OCI-LY1 (cell line): ENCODE measurements at regions not wholly inside any gene's neighbourhood (a gene's known extent, or its start where the extent isn't known, plus 50 kb on each side); places are given as distances from the start of the nearest gene placed in this dataset.
A peak's percentile ranks its signal among the peaks of the same experiment; 100 is the strongest.

ENCODE experiments used
- H2AFZ ChIP-seq: fragments of 200-600 bp; sonication (generic), shearing (Covaris generic); 2 replicates; pipeline ENCODE4 v1.6.0; 2014; ENCODE audit warnings: antibody characterized with exemption, mild to moderate bottlenecking, low read length
- H3F3A ChIP-seq: fragments of 200-600 bp; sonication (generic), shearing (Covaris generic); 2 replicates; pipeline ENCODE4 v1.6.0; 2014; ENCODE audit warnings: mild to moderate bottlenecking, antibody characterized with exemption, low read length, moderate library complexity; ENCODE audit not compliant: insufficient read depth
- H3K27ac ChIP-seq: fragments of 200-600 bp; sonication (generic); 2 replicates; pipeline ENCODE4 v1.5.1; 2014; ENCODE audit warnings: low read length, mixed run types, mild to moderate bottlenecking, low read depth; ENCODE audit not compliant: poor library complexity, severe bottlenecking
- H3K27me3 ChIP-seq: fragments of 200-600 bp; sonication (generic); 2 replicates; pipeline ENCODE4 v1.6.0; 2014; ENCODE audit warnings: antibody characterized with exemption, mild to moderate bottlenecking, low read length, moderate library complexity; ENCODE audit not compliant: insufficient read depth
- H3K36me3 ChIP-seq: fragments of 200-600 bp; sonication (generic); 2 replicates; pipeline ENCODE4 v1.6.1; 2014; ENCODE audit warnings: mild to moderate bottlenecking, antibody characterized with exemption, low read length, moderate library complexity, mixed read lengths; ENCODE audit not compliant: insufficient read depth
- H3K4me1 ChIP-seq: fragments of 200-600 bp; sonication (generic); 2 replicates; pipeline ENCODE4 v1.5.1; 2014; ENCODE audit warnings: mild to moderate bottlenecking, low read length, moderate library complexity; ENCODE audit not compliant: insufficient read depth, severe bottlenecking
- H3K4me2 ChIP-seq: fragments of 200-600 bp; sonication (generic), shearing (Covaris generic); 2 replicates; pipeline ENCODE4 v1.6.1; 2014; ENCODE audit warnings: low read length
- H3K4me3 ChIP-seq: fragments of 200-600 bp; sonication (generic); 2 replicates; pipeline ENCODE4 v1.5.1; 2014; ENCODE audit warnings: low read length, low read depth, mild to moderate bottlenecking, mixed read lengths; ENCODE audit not compliant: poor library complexity, severe bottlenecking
- H3K79me2 ChIP-seq: fragments of 200-600 bp; shearing (Covaris generic); 2 replicates; pipeline ENCODE4 v1.6.1; 2016; ENCODE audit warnings: mixed run types, low read length, mixed read lengths; ENCODE audit not compliant: insufficient read depth
- H3K9ac ChIP-seq: fragments of 200-600 bp; sonication (generic), shearing (Covaris generic); 2 replicates; pipeline ENCODE4 v1.6.1; 2014; ENCODE audit warnings: mild to moderate bottlenecking, low read length, mixed read lengths
- H3K9me2 ChIP-seq: fragments of 200-600 bp; sonication (generic), shearing (Covaris generic); 2 replicates; pipeline ENCODE4 v1.6.1; 2014; ENCODE audit warnings: low read depth, mild to moderate bottlenecking, low read length, mixed read lengths
- H3K9me3 ChIP-seq: fragments of 200-600 bp; shearing (Covaris generic); 2 replicates; pipeline ENCODE4 v1.6.1; 2014; ENCODE audit warnings: low read length, mixed read lengths
- H4K20me1 ChIP-seq: fragments of 200-600 bp; sonication (generic), shearing (Covaris generic); 2 replicates; pipeline ENCODE4 v1.6.0; 2016; ENCODE audit warnings: mild to moderate bottlenecking, low read length; ENCODE audit not compliant: insufficient read depth
- EZH2 ChIP-seq: fragments of 200-600 bp; sonication (generic), shearing (Covaris generic); IDR thresholded peaks from 2 replicates; pipeline ENCODE4 v1.8.0; 2017; ENCODE audit warnings: borderline replicate concordance, mixed run types, mild to moderate bottlenecking, antibody characterized with exemption, low read length, moderate library complexity, mixed read lengths
- TF ChIP-seq, protein P1 (sequence below): fragments of 200-600 bp; sonication (generic), shearing (Covaris generic); IDR thresholded peaks from 2 replicates; pipeline ENCODE4 v1.5.1; 2017; ENCODE audit warnings: mild to moderate bottlenecking, antibody characterized with exemption, low read length, moderate library complexity, mixed read lengths

DNA sequence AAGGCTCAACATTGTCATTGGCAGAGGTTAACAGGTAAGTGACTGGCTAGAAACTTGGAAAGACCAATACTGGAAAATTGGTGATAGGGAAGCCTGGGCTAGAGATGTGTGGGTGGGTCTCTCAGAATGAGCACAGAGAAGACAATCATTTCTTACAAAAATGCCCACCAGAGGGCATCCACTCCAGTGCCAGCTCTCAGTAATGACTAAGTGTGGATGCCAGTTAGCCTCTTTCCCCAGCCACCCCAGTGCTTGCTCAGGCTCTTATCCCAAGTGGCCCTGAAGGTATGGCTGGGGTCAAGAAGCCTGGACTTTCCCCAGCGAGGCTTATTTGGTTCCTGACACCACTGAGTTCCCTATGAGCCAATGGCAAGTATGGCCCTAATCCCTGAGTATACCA, 115.9 kb upstream of the ST8SIA2 start:
- H3K4me1 ChIP-seq = no peaks in the 10 kb centered on the region
- H3K4me3 ChIP-seq = no peak overlapping the region
- no peak overlapping the region for H2AFZ ChIP-seq
- no peak overlapping the region for H3K4me2 ChIP-seq
- H3K36me3 ChIP-seq = no peaks in the 10 kb centered on the region
- no peaks in the 10 kb centered on the region for H3K9me2 ChIP-seq
- H3K27ac ChIP-seq = no peak overlapping the region
- H3K9me3 ChIP-seq = no peaks in the 10 kb centered on the region
- H3K27me3 ChIP-seq = no peaks in the 10 kb centered on the region
- no peaks in the 10 kb centered on the region for H3K79me2 ChIP-seq
- H4K20me1 ChIP-seq = no peaks in the 10 kb centered on the region
- no peak overlapping the region for H3K9ac ChIP-seq
- TF ChIP-seq, protein P1, sequence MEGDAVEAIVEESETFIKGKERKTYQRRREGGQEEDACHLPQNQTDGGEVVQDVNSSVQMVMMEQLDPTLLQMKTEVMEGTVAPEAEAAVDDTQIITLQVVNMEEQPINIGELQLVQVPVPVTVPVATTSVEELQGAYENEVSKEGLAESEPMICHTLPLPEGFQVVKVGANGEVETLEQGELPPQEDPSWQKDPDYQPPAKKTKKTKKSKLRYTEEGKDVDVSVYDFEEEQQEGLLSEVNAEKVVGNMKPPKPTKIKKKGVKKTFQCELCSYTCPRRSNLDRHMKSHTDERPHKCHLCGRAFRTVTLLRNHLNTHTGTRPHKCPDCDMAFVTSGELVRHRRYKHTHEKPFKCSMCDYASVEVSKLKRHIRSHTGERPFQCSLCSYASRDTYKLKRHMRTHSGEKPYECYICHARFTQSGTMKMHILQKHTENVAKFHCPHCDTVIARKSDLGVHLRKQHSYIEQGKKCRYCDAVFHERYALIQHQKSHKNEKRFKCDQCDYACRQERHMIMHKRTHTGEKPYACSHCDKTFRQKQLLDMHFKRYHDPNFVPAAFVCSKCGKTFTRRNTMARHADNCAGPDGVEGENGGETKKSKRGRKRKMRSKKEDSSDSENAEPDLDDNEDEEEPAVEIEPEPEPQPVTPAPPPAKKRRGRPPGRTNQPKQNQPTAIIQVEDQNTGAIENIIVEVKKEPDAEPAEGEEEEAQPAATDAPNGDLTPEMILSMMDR = peak; percentile 43; the same call in 1 of the 2 replicates
- TF ChIP-seq EZH2 = no peak
- H3F3A ChIP-seq = no peaks in the 10 kb centered on the region

DNA sequence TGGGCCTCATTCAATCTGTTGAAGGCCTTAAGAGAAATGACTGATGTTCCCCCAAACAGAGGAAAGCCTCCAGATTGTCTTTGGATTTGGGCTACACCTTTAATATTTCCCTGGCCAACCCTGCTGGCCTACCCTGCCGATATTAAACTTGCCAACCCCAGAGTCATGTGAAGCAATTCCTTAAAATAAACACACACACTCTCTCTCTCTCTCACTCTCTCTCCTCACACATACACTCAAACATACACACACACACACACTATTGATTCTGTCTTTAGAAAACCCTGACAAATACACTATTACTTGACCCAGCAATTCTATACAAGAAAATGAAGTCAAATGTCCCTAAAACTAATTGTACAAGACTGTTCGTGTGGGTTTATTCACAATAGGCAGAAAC, 109.9 kb upstream of the ST8SIA2 start:
- no peaks in the 10 kb centered on the region for H3K4me1 ChIP-seq
- no peak overlapping the region for H3K4me3 ChIP-seq
- H4K20me1 ChIP-seq = no peaks in the 10 kb centered on the region
- H3K27ac ChIP-seq = no peak overlapping the region
- H3K9ac ChIP-seq = no peak overlapping the region
- H3K36me3 ChIP-seq = no peaks in the 10 kb centered on the region
- no peaks in the 10 kb centered on the region for H3K9me3 ChIP-seq
- H3K9me2 ChIP-seq = no peaks in the 10 kb centered on the region
- H2AFZ ChIP-seq = no peak overlapping the region
- no peaks in the 10 kb centered on the region for H3K27me3 ChIP-seq
- no peak overlapping the region for H3K4me2 ChIP-seq
- H3F3A ChIP-seq = no peaks in the 10 kb centered on the region
- TF ChIP-seq, protein P1 = no peak
- no peak for TF ChIP-seq EZH2
- no peaks in the 10 kb centered on the region for H3K79me2 ChIP-seq

DNA sequence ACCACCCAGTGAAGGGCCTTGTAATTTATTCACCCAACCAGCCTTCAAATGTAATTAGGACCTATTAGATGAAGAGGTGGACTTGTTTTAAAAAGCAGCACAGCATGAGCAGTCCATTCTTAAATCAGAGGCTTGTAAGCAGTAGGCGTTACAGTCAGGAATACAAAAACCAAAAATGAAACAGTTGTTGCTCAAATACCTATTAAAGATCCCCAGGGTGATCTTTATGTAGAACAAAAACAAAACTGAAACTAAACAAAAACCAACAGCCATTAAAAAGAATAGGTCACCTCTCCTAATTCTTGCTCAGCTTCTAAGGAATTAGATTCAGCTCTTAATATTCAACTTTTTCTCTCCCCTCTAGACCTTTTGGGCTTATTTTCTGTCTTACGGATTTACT, 104.9 kb upstream of the ST8SIA2 start:
- no peaks in the 10 kb centered on the region for H3K36me3 ChIP-seq

More for the DNA sequence above, 104.9 kb upstream of the ST8SIA2 start:
- Histone ChIP-seq H3K9ac (no peak overlapping the region), H3K4me2 (no peak overlapping the region), H3F3A (no peaks in the 10 kb centered on the region), H3K4me3 (no peak overlapping the region), H3K79me2 (no peaks in the 10 kb centered on the region), H3K9me2 (no peaks in the 10 kb centered on the region), H2AFZ (no peak overlapping the region), H3K27ac (no peak overlapping the region), H3K27me3 (no peaks in the 10 kb centered on the region), H3K4me1 (no peaks in the 10 kb centered on the region), H3K9me3 (no peaks in the 10 kb centered on the region), H4K20me1 (no peaks in the 10 kb centered on the region)
- no peak for TF ChIP-seq EZH2
- TF ChIP-seq, protein P1 = no peak
